Ascending aorta (tissue), 2 donors: ENCODE measurements at regions not wholly inside any gene's neighbourhood (a gene's known extent, or its start where the extent isn't known, plus 50 kb on each side); places are given as distances from the start of the nearest gene placed in this dataset.

ENCODE experiments used
- DNase-seq, 2 donors: peaks; one replicate each; pipeline ENCODE4 v3.0.0-alpha.2; 2019; ENCODE audit warnings: low spot score in 2 of 2
- H3K27ac ChIP-seq, 2 donors: fragments of 200-600 bp; sonication (generic); one replicate each; pipeline ENCODE4 v1.5.1; 2016 to 2017; ENCODE audit warnings: mild to moderate bottlenecking in 1 of 2
- H3K27me3 ChIP-seq: fragments of 200-600 bp; sonication (generic); one replicate; pipeline ENCODE4 v1.5.1; 2017
- H3K36me3 ChIP-seq, 2 donors: fragments of 200-600 bp; sonication (generic); one replicate each; pipeline ENCODE4 v1.5.1; 2016
- H3K4me1 ChIP-seq, 2 donors: fragments of 200-600 bp; sonication (generic); one replicate each; pipeline ENCODE4 v1.5.1; 2016 to 2017; ENCODE audit warnings: mild to moderate bottlenecking in 1 of 2
- H3K4me3 ChIP-seq, 2 donors: fragments of 200-600 bp; sonication (generic); one replicate each; pipeline ENCODE4 v1.5.1; 2016 to 2017; ENCODE audit warnings: mild to moderate bottlenecking in 1 of 2
- H3K9me3 ChIP-seq, 2 donors: fragments of 200-600 bp; sonication (generic); one replicate each; pipeline ENCODE4 v1.5.1; 2016
- CTCF ChIP-seq, 3 experiments: fragments of 200-600 bp in 2 of 3; fragments of 450-650 bp in 1 of 3; sonication (generic) in 2 of 3; IDR thresholded peaks; one replicate each; pipeline ENCODE4 v1.5.1; 2016 to 2019; ENCODE audit warnings: antibody characterized with exemption in 3 of 3, mild to moderate bottlenecking in 1 of 3, moderate library complexity in 1 of 3
- intact Hi-C: fragments of 100-400 bp; cut with DNase I; formaldehyde crosslinking; loops from one replicate; pipeline ENCODE4 v1.15.1; 2023

- H3K9me3 ChIP-seq: no peaks in the 10 kb centered on the region
- TF ChIP-seq CTCF (IDR thresholded peaks at IDR 0.05): no peak
- H3K27ac ChIP-seq: no peak overlapping the region
- no peaks in the 10 kb centered on the region for H3K4me1 ChIP-seq
- H3K36me3 ChIP-seq: no peaks in the 10 kb centered on the region
- no peaks in the 10 kb centered on the region for H3K27me3 ChIP-seq
- DNase-seq: no peak
- intact Hi-C loops: no loop called here
- H3K4me3 ChIP-seq: no peak overlapping the region
Observed at GRCh38 chr9:26271495-26272122, 593.4 kb upstream of the TUSC1 start.

- no peaks in the 10 kb centered on the region for H3K36me3 ChIP-seq
- intact Hi-C loops: no loop called here
- no peak overlapping the region for H3K27ac ChIP-seq
- no peaks in the 10 kb centered on the region for H3K9me3 ChIP-seq
- H3K27me3 ChIP-seq: no peaks in the 10 kb centered on the region
- TF ChIP-seq CTCF (IDR thresholded peaks at IDR 0.05): no peak
- H3K4me3 ChIP-seq: no peak overlapping the region
- H3K4me1 ChIP-seq: no peaks in the 10 kb centered on the region
- no peak for DNase-seq
Observed at GRCh38 chr9:26266146-26266793, 588.0 kb upstream of the TUSC1 start.

- intact Hi-C loops: no loop called here
Observed at GRCh38 chr9:26264709-26265601, 586.7 kb upstream of the TUSC1 start.

GRCh38 chr9:26263478-26263877, 585.2 kb upstream of the TUSC1 start:
- no peak for TF ChIP-seq CTCF (IDR thresholded peaks at IDR 0.05)
- H3K4me3 ChIP-seq: no peak overlapping the region
- no peaks in the 10 kb centered on the region for H3K9me3 ChIP-seq
- H3K27me3 ChIP-seq: no peaks in the 10 kb centered on the region
- H3K27ac ChIP-seq: no peak overlapping the region
- no peak for DNase-seq
- no peaks in the 10 kb centered on the region for H3K36me3 ChIP-seq
- intact Hi-C loops: no loop called here
- H3K4me1 ChIP-seq: no peaks in the 10 kb centered on the region

More at GRCh38 chr9:26264709-26265601, 586.7 kb upstream of the TUSC1 start:
- TF ChIP-seq CTCF (IDR thresholded peaks at IDR 0.05): no peak
- Histone ChIP-seq H3K9me3 (no peaks in the 10 kb centered on the region), H3K27ac (no peak overlapping the region), H3K4me3 (no peak overlapping the region), H3K36me3 (no peaks in the 10 kb centered on the region), H3K27me3 (no peaks in the 10 kb centered on the region), H3K4me1 (no peaks in the 10 kb centered on the region)
- no peak for DNase-seq

GRCh38 chr9:26262421-26263107, 584.3 kb upstream of the TUSC1 start:
- Histone ChIP-seq H3K4me3 (no peak overlapping the region), H3K27ac (no peak overlapping the region), H3K27me3 (no peaks in the 10 kb centered on the region), H3K36me3 (no peaks in the 10 kb centered on the region), H3K4me1 (no peaks in the 10 kb centered on the region), H3K9me3 (no peaks in the 10 kb centered on the region)
- intact Hi-C loops: no loop called here
- no peak for TF ChIP-seq CTCF (IDR thresholded peaks at IDR 0.05)
- no peak for DNase-seq
